ENCODE measurements at regions not wholly inside any gene's neighbourhood (a gene's known extent, or its start where the extent isn't known, plus 50 kb on each side); places are given as distances from the start of the nearest gene placed in this dataset.

- no peaks in the 10 kb centered on the region for H3K9me3 Mint-ChIP-seq (ENCODE audit: unreplicated experiment)
- H3K4me1 Mint-ChIP-seq (ENCODE audit: low read depth, unreplicated experiment) = no peaks in the 10 kb centered on the region
- no peak for DNase-seq
- no peak overlapping the region for H3K4me3 Mint-ChIP-seq (ENCODE audit: unreplicated experiment)
- no peak overlapping the region for H3K27ac Mint-ChIP-seq (ENCODE audit: unreplicated experiment)
- no peaks in the 10 kb centered on the region for H3K27me3 Mint-ChIP-seq (ENCODE audit: unreplicated experiment)
- no peaks in the 10 kb centered on the region for H3K36me3 Mint-ChIP-seq (ENCODE audit: unreplicated experiment)
- TF ChIP-seq CTCF (IDR thresholded peaks at IDR 0.05; ENCODE audit: partially characterized antibody, unreplicated experiment) = no peak
These were observed 351.6 kb downstream of the SOCS6 start for GRCh38 chr18:70640336-70640887.

GRCh38 chr18:70636991-70637390 lies 348.1 kb downstream of the SOCS6 start:
- Mint-ChIP-seq H3K27ac (ENCODE audit: unreplicated experiment) (no peak overlapping the region), H3K27me3 (ENCODE audit: unreplicated experiment) (no peaks in the 10 kb centered on the region), H3K9me3 (ENCODE audit: unreplicated experiment) (no peaks in the 10 kb centered on the region), H3K4me3 (ENCODE audit: unreplicated experiment) (no peak overlapping the region), H3K36me3 (ENCODE audit: unreplicated experiment) (no peaks in the 10 kb centered on the region), H3K4me1 (ENCODE audit: low read depth, unreplicated experiment) (no peaks in the 10 kb centered on the region)
- no peak for TF ChIP-seq CTCF (IDR thresholded peaks at IDR 0.05; ENCODE audit: partially characterized antibody, unreplicated experiment)
- no peak for DNase-seq

GRCh38 chr18:70634576-70635147 lies 345.8 kb downstream of the SOCS6 start:
- TF ChIP-seq CTCF (IDR thresholded peaks at IDR 0.05; ENCODE audit: partially characterized antibody, unreplicated experiment) = no peak
- H3K36me3 Mint-ChIP-seq (ENCODE audit: unreplicated experiment) = no peaks in the 10 kb centered on the region
- DNase-seq = no peak
- no peaks in the 10 kb centered on the region for H3K27me3 Mint-ChIP-seq (ENCODE audit: unreplicated experiment)
- H3K9me3 Mint-ChIP-seq (ENCODE audit: unreplicated experiment) = no peaks in the 10 kb centered on the region
- no peak overlapping the region for H3K27ac Mint-ChIP-seq (ENCODE audit: unreplicated experiment)
- H3K4me1 Mint-ChIP-seq (ENCODE audit: low read depth, unreplicated experiment) = no peaks in the 10 kb centered on the region
- no peak overlapping the region for H3K4me3 Mint-ChIP-seq (ENCODE audit: unreplicated experiment)

GRCh38 chr18:70627182-70627802 lies 338.4 kb downstream of the SOCS6 start:
- no peaks in the 10 kb centered on the region for H3K27me3 Mint-ChIP-seq (ENCODE audit: unreplicated experiment)
- H3K9me3 Mint-ChIP-seq (ENCODE audit: unreplicated experiment) = no peaks in the 10 kb centered on the region
- TF ChIP-seq CTCF (IDR thresholded peaks at IDR 0.05; ENCODE audit: partially characterized antibody, unreplicated experiment) = no peak

More at GRCh38 chr18:70627182-70627802, 338.4 kb downstream of the SOCS6 start:
- no peak for DNase-seq
- Mint-ChIP-seq H3K36me3 (ENCODE audit: unreplicated experiment) (no peaks in the 10 kb centered on the region), H3K4me3 (ENCODE audit: unreplicated experiment) (no peak overlapping the region), H3K27ac (ENCODE audit: unreplicated experiment) (peak overlapping the region; percentile 11), H3K4me1 (ENCODE audit: low read depth, unreplicated experiment) (peaks cover 9% of the 10 kb centered on the region)
